ENCODE measurements at regions not wholly inside any gene's neighbourhood (a gene's known extent, or its start where the extent isn't known, plus 50 kb on each side); places are given as distances from the start of the nearest gene placed in this dataset.

DNA sequence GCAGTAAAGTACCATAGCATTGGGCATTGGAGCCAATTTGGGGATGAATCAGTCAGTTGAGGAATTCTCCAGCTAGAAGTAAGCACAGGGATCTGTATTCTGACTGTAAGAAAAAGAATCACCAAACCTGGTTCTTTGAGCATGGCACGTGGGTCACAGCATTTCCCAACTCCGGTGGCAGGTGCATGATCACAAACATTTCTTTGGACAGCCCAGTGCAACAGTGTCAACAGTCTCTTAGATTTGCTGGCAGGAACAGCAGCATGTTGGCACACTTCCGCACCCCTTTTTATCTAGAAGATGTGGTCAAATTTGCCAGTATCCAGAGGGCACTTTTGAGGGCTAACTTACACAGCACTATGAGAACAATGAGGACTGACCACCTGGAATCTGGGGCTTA lies 437.5 kb upstream of the GHITM start:
- H3K9me3 ChIP-seq (replicated peaks; ENCODE audit: insufficient read depth, low read length): no peaks in the 10 kb centered on the region
- no peaks in the 10 kb centered on the region for H3K9me2 ChIP-seq (replicated peaks; ENCODE audit: insufficient read depth, low read length)
- H3K9ac ChIP-seq (ENCODE audit: low read length): no peak overlapping the region
- H3K4me2 ChIP-seq (ENCODE audit: low read depth, low read length): no peak overlapping the region
- H3K27me3 ChIP-seq (replicated peaks; ENCODE audit: insufficient read depth, low read length): no peaks in the 10 kb centered on the region
- DNase-seq: no peak
- H3K36me3 ChIP-seq (replicated peaks; ENCODE audit: insufficient read depth, low read length): no peaks in the 10 kb centered on the region
- no peak overlapping the region for H3K27ac ChIP-seq (ENCODE audit: low read length)
- no peaks in the 10 kb centered on the region for H3F3A ChIP-seq (ENCODE audit: insufficient read depth, low read length)
- no peaks in the 10 kb centered on the region for H4K20me1 ChIP-seq (ENCODE audit: insufficient read depth, low read length)
- no peak overlapping the region for H2AFZ ChIP-seq (ENCODE audit: low read length)
- TF ChIP-seq EZH2 (optimal IDR thresholded peaks at IDR 0.05; ENCODE audit: low read depth, low read length): no peak
- TF ChIP-seq EZH2phosphoT487 (IDR thresholded peaks at IDR 0.05; ENCODE audit: low read length): no peak
- TF ChIP-seq, protein P1, sequence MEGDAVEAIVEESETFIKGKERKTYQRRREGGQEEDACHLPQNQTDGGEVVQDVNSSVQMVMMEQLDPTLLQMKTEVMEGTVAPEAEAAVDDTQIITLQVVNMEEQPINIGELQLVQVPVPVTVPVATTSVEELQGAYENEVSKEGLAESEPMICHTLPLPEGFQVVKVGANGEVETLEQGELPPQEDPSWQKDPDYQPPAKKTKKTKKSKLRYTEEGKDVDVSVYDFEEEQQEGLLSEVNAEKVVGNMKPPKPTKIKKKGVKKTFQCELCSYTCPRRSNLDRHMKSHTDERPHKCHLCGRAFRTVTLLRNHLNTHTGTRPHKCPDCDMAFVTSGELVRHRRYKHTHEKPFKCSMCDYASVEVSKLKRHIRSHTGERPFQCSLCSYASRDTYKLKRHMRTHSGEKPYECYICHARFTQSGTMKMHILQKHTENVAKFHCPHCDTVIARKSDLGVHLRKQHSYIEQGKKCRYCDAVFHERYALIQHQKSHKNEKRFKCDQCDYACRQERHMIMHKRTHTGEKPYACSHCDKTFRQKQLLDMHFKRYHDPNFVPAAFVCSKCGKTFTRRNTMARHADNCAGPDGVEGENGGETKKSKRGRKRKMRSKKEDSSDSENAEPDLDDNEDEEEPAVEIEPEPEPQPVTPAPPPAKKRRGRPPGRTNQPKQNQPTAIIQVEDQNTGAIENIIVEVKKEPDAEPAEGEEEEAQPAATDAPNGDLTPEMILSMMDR (IDR thresholded peaks at IDR 0.05; ENCODE audit: low read length): no peak
- no peak overlapping the region for H3K4me3 ChIP-seq (ENCODE audit: low read length)
- no peaks in the 10 kb centered on the region for H3K4me1 ChIP-seq (ENCODE audit: low read length)
- H3K79me2 ChIP-seq (ENCODE audit: low read length): no peaks in the 10 kb centered on the region

DNA sequence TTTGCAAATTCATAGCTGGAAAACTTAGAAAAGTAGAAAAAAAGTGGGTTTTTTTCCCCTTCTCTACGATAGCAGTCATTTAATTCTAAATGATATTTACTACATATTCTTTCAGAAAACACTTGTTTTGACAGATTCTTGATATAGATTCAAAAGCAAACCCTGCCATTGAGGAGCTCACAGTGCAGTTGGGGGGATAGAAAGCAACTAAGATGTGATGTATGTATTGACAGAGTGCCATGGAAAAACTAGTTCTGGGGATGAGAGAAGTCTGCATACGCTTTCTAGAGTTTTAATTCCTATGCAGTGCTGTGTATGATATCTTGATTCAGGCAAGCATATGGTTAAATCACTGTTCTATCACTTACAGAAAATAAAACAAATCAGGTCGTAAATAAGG lies 436.6 kb upstream of the GHITM start:
- H4K20me1 ChIP-seq (ENCODE audit: insufficient read depth, low read length): no peaks in the 10 kb centered on the region
- no peak overlapping the region for H3K4me2 ChIP-seq (ENCODE audit: low read depth, low read length)
- no peaks in the 10 kb centered on the region for H3K27me3 ChIP-seq (replicated peaks; ENCODE audit: insufficient read depth, low read length)
- no peaks in the 10 kb centered on the region for H3K9me3 ChIP-seq (replicated peaks; ENCODE audit: insufficient read depth, low read length)
- H3K4me1 ChIP-seq (ENCODE audit: low read length): no peaks in the 10 kb centered on the region
- no peak for TF ChIP-seq EZH2phosphoT487 (IDR thresholded peaks at IDR 0.05; ENCODE audit: low read length)
- no peak for TF ChIP-seq EZH2 (optimal IDR thresholded peaks at IDR 0.05; ENCODE audit: low read depth, low read length)
- TF ChIP-seq, protein P1 (IDR thresholded peaks at IDR 0.05; ENCODE audit: low read length): no peak
- no peak overlapping the region for H3K4me3 ChIP-seq (ENCODE audit: low read length)
- H3K9me2 ChIP-seq (replicated peaks; ENCODE audit: insufficient read depth, low read length): no peaks in the 10 kb centered on the region
- no peak overlapping the region for H3K27ac ChIP-seq (ENCODE audit: low read length)
- no peak overlapping the region for H2AFZ ChIP-seq (ENCODE audit: low read length)
- no peak overlapping the region for H3K9ac ChIP-seq (ENCODE audit: low read length)
- no peak for DNase-seq
- H3F3A ChIP-seq (ENCODE audit: insufficient read depth, low read length): no peaks in the 10 kb centered on the region
- H3K79me2 ChIP-seq (ENCODE audit: low read length): no peaks in the 10 kb centered on the region
- H3K36me3 ChIP-seq (replicated peaks; ENCODE audit: insufficient read depth, low read length): no peaks in the 10 kb centered on the region

DNA sequence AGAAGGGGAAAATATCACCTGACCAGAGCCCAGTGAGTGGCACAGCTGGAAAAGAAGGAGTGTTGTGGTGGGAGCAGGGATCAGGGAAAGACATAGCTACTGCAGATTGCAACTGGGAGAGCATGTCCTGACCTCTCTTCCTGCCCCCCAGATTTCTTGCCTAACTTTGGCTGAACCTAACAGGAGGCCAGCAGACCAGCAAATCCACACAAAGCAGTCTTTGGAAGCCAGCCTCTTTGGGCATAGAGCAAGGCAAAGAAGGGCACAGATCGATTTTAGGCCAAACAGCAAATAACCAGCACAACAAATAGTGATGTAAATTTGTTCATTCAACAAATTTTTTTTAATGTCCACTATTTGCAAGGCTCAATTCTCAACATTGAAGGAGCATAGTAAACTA lies 433.2 kb upstream of the GHITM start:
- TF ChIP-seq, protein P1 (IDR thresholded peaks at IDR 0.05; ENCODE audit: low read length): no peak
- TF ChIP-seq EZH2 (optimal IDR thresholded peaks at IDR 0.05; ENCODE audit: low read depth, low read length) (no peak), EZH2phosphoT487 (IDR thresholded peaks at IDR 0.05; ENCODE audit: low read length) (no peak)

More for the DNA sequence above, 433.2 kb upstream of the GHITM start:
- no peak overlapping the region for H3K4me2 ChIP-seq (ENCODE audit: low read depth, low read length)
- no peak overlapping the region for H3K4me3 ChIP-seq (ENCODE audit: low read length)
- no peak overlapping the region for H3K9ac ChIP-seq (ENCODE audit: low read length)
- no peaks in the 10 kb centered on the region for H3K36me3 ChIP-seq (replicated peaks; ENCODE audit: insufficient read depth, low read length)
- H3K27ac ChIP-seq (ENCODE audit: low read length): no peak overlapping the region
- H3K4me1 ChIP-seq (ENCODE audit: low read length): no peaks in the 10 kb centered on the region
- H4K20me1 ChIP-seq (ENCODE audit: insufficient read depth, low read length): no peaks in the 10 kb centered on the region
- H3K27me3 ChIP-seq (replicated peaks; ENCODE audit: insufficient read depth, low read length): no peaks in the 10 kb centered on the region
- no peaks in the 10 kb centered on the region for H3K79me2 ChIP-seq (ENCODE audit: low read length)
- DNase-seq: no peak
- no peak overlapping the region for H2AFZ ChIP-seq (ENCODE audit: low read length)
- no peaks in the 10 kb centered on the region for H3F3A ChIP-seq (ENCODE audit: insufficient read depth, low read length)
- H3K9me2 ChIP-seq (replicated peaks; ENCODE audit: insufficient read depth, low read length): no peaks in the 10 kb centered on the region
- no peaks in the 10 kb centered on the region for H3K9me3 ChIP-seq (replicated peaks; ENCODE audit: insufficient read depth, low read length)

Data from MM.1S (cell line).